GM23248 (cell line): ENCODE measurements at regions not wholly inside any gene's neighbourhood (a gene's known extent, or its start where the extent isn't known, plus 50 kb on each side); places are given as distances from the start of the nearest gene placed in this dataset.
A peak's percentile ranks its signal among the peaks of the same experiment; 100 is the strongest.

Source experiments
- DNase-seq: peaks from one replicate; pipeline ENCODE4 v3.0.0-alpha.2; 2015
- H2AFZ ChIP-seq: fragments of 200-600 bp; sonication (generic); 2 replicates; pipeline ENCODE4 v1.6.1; 2016; ENCODE audit warnings: antibody characterized with exemption
- H3F3A ChIP-seq: fragments of 200-600 bp; sonication (generic); 2 replicates; pipeline ENCODE4 v1.6.1; 2016; ENCODE audit warnings: mild to moderate bottlenecking, antibody characterized with exemption, mixed run types; ENCODE audit not compliant: insufficient read depth
- H3K27ac ChIP-seq: fragments of 200-600 bp; sonication (generic); 2 replicates; pipeline ENCODE4 v1.5.1; 2016; ENCODE audit warnings: mild to moderate bottlenecking
- H3K27me3 ChIP-seq: fragments of 200-600 bp; sonication (generic); replicated peaks from 2 replicates; pipeline ENCODE4 v1.6.1; 2016; ENCODE audit warnings: mild to moderate bottlenecking; ENCODE audit not compliant: insufficient read depth
- H3K36me3 ChIP-seq: fragments of 200-600 bp; sonication (generic); 2 replicates; pipeline ENCODE4 v1.6.1; 2016; ENCODE audit warnings: low read depth, mild to moderate bottlenecking
- H3K4me1 ChIP-seq: fragments of 200-600 bp; sonication (generic); 2 replicates; pipeline ENCODE4 v1.6.1; 2016; ENCODE audit warnings: mild to moderate bottlenecking; ENCODE audit not compliant: insufficient read depth
- H3K4me2 ChIP-seq: fragments of 200-600 bp; sonication (generic); one replicate; pipeline ENCODE4 v1.6.1; 2016; ENCODE audit warnings: mild to moderate bottlenecking; ENCODE audit not compliant: unreplicated experiment
- H3K4me3 ChIP-seq: fragments of 200-600 bp; sonication (generic); 2 replicates; pipeline ENCODE4 v1.5.1; 2016; ENCODE audit warnings: mild to moderate bottlenecking
- H3K79me2 ChIP-seq: fragments of 200-600 bp; sonication (generic); 2 replicates; pipeline ENCODE4 v1.6.1; 2016; ENCODE audit warnings: mild to moderate bottlenecking; ENCODE audit not compliant: insufficient read depth
- H3K9ac ChIP-seq: fragments of 200-600 bp; sonication (generic); 2 replicates; pipeline ENCODE4 v1.6.1; 2016; ENCODE audit warnings: mild to moderate bottlenecking
- H3K9me2 ChIP-seq: fragments of 200-600 bp; sonication (generic); 2 replicates; pipeline ENCODE4 v1.6.1; 2016; ENCODE audit warnings: mixed run types, mild to moderate bottlenecking, moderate library complexity; ENCODE audit not compliant: insufficient read depth
- H3K9me3 ChIP-seq: fragments of 200-600 bp; sonication (generic); one replicate; pipeline ENCODE4 v1.6.1; 2017; ENCODE audit warnings: low read depth
- H4K20me1 ChIP-seq: fragments of 200-600 bp; sonication (generic); 2 replicates; pipeline ENCODE4 v1.6.0; 2016; ENCODE audit not compliant: insufficient read depth
- EZH2 ChIP-seq: fragments of 200-600 bp; sonication (generic); IDR thresholded peaks from 2 replicates; pipeline ENCODE4 v1.6.1; 2018; ENCODE audit warnings: antibody characterized with exemption, mild to moderate bottlenecking; ENCODE audit not compliant: insufficient read depth, poor library complexity, severe bottlenecking
- EZH2phosphoT487 ChIP-seq: fragments of 200-600 bp; sonication (generic); IDR thresholded peaks from 2 replicates; pipeline ENCODE4 v1.6.1; 2018; ENCODE audit warnings: antibody characterized with exemption, moderate library complexity, mild to moderate bottlenecking, low read depth; ENCODE audit not compliant: insufficient read depth
- WGBS, 2 experiments: methylation state at CpG; one replicate each; pipeline ENCODE4 v1.1.6; 2015 to 2017; ENCODE audit warnings: low lambda C conversion rate in 2 of 2, low coverage in 1 of 2; ENCODE audit errors: missing lambda C conversion rate in 2 of 2; 5-methylcytosine and 5-hydroxymethylcytosine counted together
- in situ Hi-C: fragments of 300-500 bp; cut with MboI; formaldehyde crosslinking; loops from 2 replicates; pipeline ENCODE4 v1.15.0; 2020

DNA sequence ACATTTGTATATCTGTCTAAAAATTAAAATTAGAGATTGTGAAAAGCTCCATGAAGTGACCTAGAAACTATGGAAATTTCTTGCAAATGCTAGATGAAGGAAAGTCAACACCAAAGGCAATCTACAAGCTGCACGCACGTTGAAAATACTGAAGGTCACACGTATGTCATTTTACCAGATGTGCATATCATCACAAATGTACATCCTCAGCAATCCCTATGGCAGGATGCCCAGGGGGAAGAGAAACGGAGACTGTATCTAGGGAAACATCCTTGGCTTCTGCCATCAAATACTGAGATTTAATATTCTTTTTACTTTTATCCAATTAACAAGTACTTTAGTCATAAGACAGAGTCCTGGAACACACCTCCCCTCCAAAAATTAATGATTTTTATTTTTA, 672.0 kb downstream of the RNF144B start:
- no peaks in the 10 kb centered on the region for H3K27me3 ChIP-seq
- in situ Hi-C loops, result no loop called here
- H3K9me2 ChIP-seq, result no peaks in the 10 kb centered on the region
- no peaks in the 10 kb centered on the region for H4K20me1 ChIP-seq
- H3K4me2 ChIP-seq, result no peak overlapping the region
- no peak for TF ChIP-seq EZH2
- no peak for TF ChIP-seq EZH2phosphoT487
- WGBS, 2 experiments, result 22 to 27% methylated on average over 4 of the region's 4 CpGs
- no peaks in the 10 kb centered on the region for H3K79me2 ChIP-seq
- no peak overlapping the region for H3K9ac ChIP-seq
- H3K36me3 ChIP-seq, result no peaks in the 10 kb centered on the region
- H3K27ac ChIP-seq, result no peak overlapping the region
- no peaks in the 10 kb centered on the region for H3F3A ChIP-seq
- H2AFZ ChIP-seq, result no peak overlapping the region
- no peak overlapping the region for H3K4me3 ChIP-seq
- H3K9me3 ChIP-seq, result no peaks in the 10 kb centered on the region
- no peaks in the 10 kb centered on the region for H3K4me1 ChIP-seq
- DNase-seq, result no peak

DNA sequence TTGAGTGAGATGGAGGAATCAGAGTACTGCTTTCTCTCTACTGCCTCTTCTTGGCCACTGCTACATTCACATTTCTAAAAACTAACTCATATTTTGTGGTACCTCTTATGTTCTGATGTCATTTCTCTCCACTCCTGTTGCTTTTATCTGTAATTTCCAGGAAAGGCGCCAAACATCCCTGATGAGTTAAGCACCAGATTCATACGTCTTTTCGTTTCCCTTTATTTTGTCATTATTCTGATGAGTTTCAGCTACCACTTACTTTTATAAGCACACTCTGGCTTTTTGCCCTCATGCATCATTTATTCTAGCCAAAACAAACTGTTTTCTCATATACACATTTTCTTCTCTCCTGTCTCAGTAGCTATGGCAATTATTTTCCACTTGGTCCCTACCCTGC, 680.0 kb downstream of the RNF144B start:
- Histone ChIP-seq H3F3A (no peaks in the 10 kb centered on the region), H3K27ac (no peak overlapping the region), H3K4me1 (no peaks in the 10 kb centered on the region), H3K9me3 (no peaks in the 10 kb centered on the region), H3K9ac (no peak overlapping the region), H3K36me3 (no peaks in the 10 kb centered on the region), H2AFZ (no peak overlapping the region), H3K79me2 (no peaks in the 10 kb centered on the region), H3K4me2 (no peak overlapping the region), H3K9me2 (no peaks in the 10 kb centered on the region), H4K20me1 (no peaks in the 10 kb centered on the region), H3K27me3 (no peaks in the 10 kb centered on the region), H3K4me3 (no peak overlapping the region)
- DNase-seq, result peak; percentile 0
- 39 to 44% methylated on average over 3 of the region's 3 CpGs for WGBS, 2 experiments
- TF ChIP-seq EZH2, result no peak
- no peak for TF ChIP-seq EZH2phosphoT487
- in situ Hi-C loops, result no loop called here

- Histone ChIP-seq H3K27ac (no peak overlapping the region), H3K9me2 (no peaks in the 10 kb centered on the region), H3K4me3 (no peak overlapping the region), H3K36me3 (no peaks in the 10 kb centered on the region), H3K79me2 (no peaks in the 10 kb centered on the region), H3K27me3 (no peaks in the 10 kb centered on the region), H4K20me1 (no peaks in the 10 kb centered on the region), H3F3A (no peaks in the 10 kb centered on the region), H3K9me3 (no peaks in the 10 kb centered on the region), H2AFZ (no peak overlapping the region), H3K4me1 (no peaks in the 10 kb centered on the region), H3K4me2 (no peak overlapping the region), H3K9ac (no peak overlapping the region)
- TF ChIP-seq EZH2 (no peak), EZH2phosphoT487 (no peak)
- in situ Hi-C loops, result no loop called here
- no peak for DNase-seq
Measured at GRCh38 chr6:19070520-19070919, 683.4 kb downstream of the RNF144B start.

- H3F3A ChIP-seq, result no peaks in the 10 kb centered on the region
- no peaks in the 10 kb centered on the region for H3K36me3 ChIP-seq
- no peak overlapping the region for H2AFZ ChIP-seq
- H3K27me3 ChIP-seq, result no peaks in the 10 kb centered on the region
- no peak overlapping the region for H3K9ac ChIP-seq
- in situ Hi-C loops, result no loop called here
- no peak overlapping the region for H3K4me3 ChIP-seq
- H3K9me2 ChIP-seq, result no peaks in the 10 kb centered on the region
- no peaks in the 10 kb centered on the region for H3K9me3 ChIP-seq
- no peak overlapping the region for H3K27ac ChIP-seq
- WGBS, 2 experiments, result 42 to 60% methylated on average over 1 of the region's 1 CpG
- H3K4me1 ChIP-seq, result no peaks in the 10 kb centered on the region
- no peaks in the 10 kb centered on the region for H4K20me1 ChIP-seq
- H3K4me2 ChIP-seq, result no peak overlapping the region
- TF ChIP-seq EZH2 (no peak), EZH2phosphoT487 (no peak)
- no peak for DNase-seq
- no peaks in the 10 kb centered on the region for H3K79me2 ChIP-seq
Measured at GRCh38 chr6:19083801-19084200, 696.7 kb downstream of the RNF144B start.

DNA sequence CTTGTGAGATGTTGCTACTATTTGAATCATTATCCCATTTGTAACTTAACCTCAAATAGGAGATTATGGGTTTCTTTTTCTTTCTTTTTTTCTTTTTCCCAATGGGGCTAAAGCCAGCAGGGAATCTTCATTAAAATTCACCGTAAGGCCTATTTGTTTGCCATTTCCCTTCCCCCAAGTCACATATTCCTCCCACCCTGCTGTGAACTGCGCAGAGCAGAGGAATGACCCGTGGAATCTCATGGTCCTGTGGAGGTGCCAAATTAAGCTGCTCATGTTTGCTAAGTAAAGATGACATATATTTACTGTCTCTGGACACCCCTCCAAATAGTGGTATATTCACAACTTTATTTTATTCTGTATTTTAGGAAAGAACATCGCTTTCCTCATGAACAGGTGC, 699.3 kb downstream of the RNF144B start:
- DNase-seq, result no peak
- H3K4me2 ChIP-seq, result no peak overlapping the region
- no peaks in the 10 kb centered on the region for H3K27me3 ChIP-seq
- H2AFZ ChIP-seq, result no peak overlapping the region
- H4K20me1 ChIP-seq, result no peaks in the 10 kb centered on the region
- WGBS, 2 experiments, result 65 to 72% methylated on average over 4 of the region's 4 CpGs
- H3K4me3 ChIP-seq, result no peak overlapping the region
- no peaks in the 10 kb centered on the region for H3K79me2 ChIP-seq
- no peak overlapping the region for H3K27ac ChIP-seq
- no peaks in the 10 kb centered on the region for H3K9me3 ChIP-seq
- in situ Hi-C loops, result no loop called here
- H3K9me2 ChIP-seq, result no peaks in the 10 kb centered on the region
- no peaks in the 10 kb centered on the region for H3K4me1 ChIP-seq
- TF ChIP-seq EZH2phosphoT487, result no peak
- no peaks in the 10 kb centered on the region for H3F3A ChIP-seq
- H3K9ac ChIP-seq, result no peak overlapping the region
- no peaks in the 10 kb centered on the region for H3K36me3 ChIP-seq
